ENCODE measurements at regions not wholly inside any gene's neighbourhood (a gene's known extent, or its start where the extent isn't known, plus 50 kb on each side); places are given as distances from the start of the nearest gene placed in this dataset.

GRCh38 chr16:9687737-9688319, 494.4 kb downstream of the GRIN2A start:
- DNase-seq (ENCODE audit: low read depth), result no peak

GRCh38 chr16:9689597-9689996, 492.6 kb downstream of the GRIN2A start:
- DNase-seq (ENCODE audit: low read depth), result no peak

- DNase-seq (ENCODE audit: low read depth), result no peak
Observed at GRCh38 chr16:9695152-9695551, 487.1 kb downstream of the GRIN2A start.

Data from stimulated activated CD8-positive, alpha-beta memory T cell treated with anti-CD3 and anti-CD28 coated beads, Interleukin-4, amount 100 ng/mL, for 24 hours (primary cell).